ENCODE measurements at regions not wholly inside any gene's neighbourhood (a gene's known extent, or its start where the extent isn't known, plus 50 kb on each side); places are given as distances from the start of the nearest gene placed in this dataset.

- Histone ChIP-seq H2AFZ (no peak overlapping the region), H3K4me3 (no peak overlapping the region), H3K4me1 (ENCODE audit: insufficient read depth) (no peaks in the 10 kb centered on the region), H3K79me2 (no peaks in the 10 kb centered on the region), H3K27me3 (no peaks in the 10 kb centered on the region), H3K9me3 (ENCODE audit: low read depth) (no peaks in the 10 kb centered on the region), H3K27ac (no peak overlapping the region), H3K4me2 (no peak overlapping the region), H3K36me3 (replicated peaks; ENCODE audit: insufficient read depth, low read depth) (no peaks in the 10 kb centered on the region), H4K20me1 (ENCODE audit: insufficient read depth, poor library complexity, severe bottlenecking) (no peaks in the 10 kb centered on the region), H3K9me2 (replicated peaks; ENCODE audit: insufficient read depth) (no peaks in the 10 kb centered on the region)
- 93% methylated on average over 5 of the region's 5 CpGs for WGBS (ENCODE audit: low lambda C conversion rate, missing lambda C conversion rate)
- DNase-seq (ENCODE audit: low spot score): no peak
- TF ChIP-seq CTCF (IDR thresholded peaks at IDR 0.05; ENCODE audit: poor library complexity): no peak
- no peak for TF ChIP-seq EZH2 (IDR thresholded peaks at IDR 0.05; ENCODE audit: borderline replicate concordance)
Measured at GRCh38 chr4:158313566-158313965, 103.3 kb downstream of the TMEM144 start.

GRCh38 chr4:158314756-158315487 is 104.6 kb downstream of the TMEM144 start:
- 88% methylated on average over 5 of the region's 5 CpGs for WGBS (ENCODE audit: low lambda C conversion rate, missing lambda C conversion rate)
- no peak overlapping the region for H3K4me2 ChIP-seq
- no peak overlapping the region for H2AFZ ChIP-seq

GRCh38 chr4:158315706-158316105 is 105.4 kb downstream of the TMEM144 start:
- no peaks in the 10 kb centered on the region for H4K20me1 ChIP-seq (ENCODE audit: insufficient read depth, poor library complexity, severe bottlenecking)
- H3K4me1 ChIP-seq (ENCODE audit: insufficient read depth): no peaks in the 10 kb centered on the region
- no peak for TF ChIP-seq CTCF (IDR thresholded peaks at IDR 0.05; ENCODE audit: poor library complexity)
- no peak for TF ChIP-seq EZH2phosphoT487 (IDR thresholded peaks at IDR 0.05; ENCODE audit: low read depth, severe bottlenecking, unreplicated experiment)
- TF ChIP-seq EZH2 (IDR thresholded peaks at IDR 0.05; ENCODE audit: borderline replicate concordance): no peak
- H3K9me2 ChIP-seq (replicated peaks; ENCODE audit: insufficient read depth): no peaks in the 10 kb centered on the region
- H3K79me2 ChIP-seq: no peaks in the 10 kb centered on the region
- no peaks in the 10 kb centered on the region for H3K36me3 ChIP-seq (replicated peaks; ENCODE audit: insufficient read depth, low read depth)
- WGBS (ENCODE audit: low lambda C conversion rate, missing lambda C conversion rate): 64% methylated on average over 2 of the region's 2 CpGs
- H3K27me3 ChIP-seq: no peaks in the 10 kb centered on the region
- H3K27ac ChIP-seq: no peak overlapping the region
- no peak for DNase-seq (ENCODE audit: low spot score)
- H2AFZ ChIP-seq: no peak overlapping the region
- H3K4me2 ChIP-seq: no peak overlapping the region
- H3K9me3 ChIP-seq (ENCODE audit: low read depth): no peaks in the 10 kb centered on the region
- no peak overlapping the region for H3K4me3 ChIP-seq

More at GRCh38 chr4:158314756-158315487, 104.6 kb downstream of the TMEM144 start:
- DNase-seq (ENCODE audit: low spot score): no peak
- Histone ChIP-seq H3K9me2 (replicated peaks; ENCODE audit: insufficient read depth) (no peaks in the 10 kb centered on the region), H3K27ac (no peak overlapping the region), H3K79me2 (no peaks in the 10 kb centered on the region), H3K27me3 (no peaks in the 10 kb centered on the region), H3K9me3 (ENCODE audit: low read depth) (no peaks in the 10 kb centered on the region), H3K36me3 (replicated peaks; ENCODE audit: insufficient read depth, low read depth) (no peaks in the 10 kb centered on the region), H4K20me1 (ENCODE audit: insufficient read depth, poor library complexity, severe bottlenecking) (no peaks in the 10 kb centered on the region), H3K4me1 (ENCODE audit: insufficient read depth) (no peaks in the 10 kb centered on the region), H3K4me3 (no peak overlapping the region)
- TF ChIP-seq EZH2phosphoT487 (IDR thresholded peaks at IDR 0.05; ENCODE audit: low read depth, severe bottlenecking, unreplicated experiment) (no peak), CTCF (IDR thresholded peaks at IDR 0.05; ENCODE audit: poor library complexity) (no peak), EZH2 (IDR thresholded peaks at IDR 0.05; ENCODE audit: borderline replicate concordance) (no peak)
